Keratinocyte (primary cell): ENCODE measurements at regions not wholly inside any gene's neighbourhood (a gene's known extent, or its start where the extent isn't known, plus 50 kb on each side); places are given as distances from the start of the nearest gene placed in this dataset.

Source experiments
- DNase-seq: peaks from one replicate; pipeline ENCODE4 v3.0.0-alpha.2; 2011; ENCODE audit warnings: low read depth, missing footprints, low spot score
- FAIRE-seq: peaks from 2 replicates; lab custom pipeline; 2011; peaks lifted over from hg19 to GRCh38; lab: Jason Lieb, UNC
- H2AFZ ChIP-seq: 2 replicates; pipeline ENCODE4 v1.6.0; 2012; ENCODE audit warnings: low read length, control low read depth, inconsistent platforms; ENCODE audit not compliant: control insufficient read depth
- H3K27ac ChIP-seq: 2 replicates; pipeline ENCODE4 v1.5.1; 2011; ENCODE audit warnings: low read length; ENCODE audit not compliant: control insufficient read depth, insufficient read depth
- H3K27me3 ChIP-seq: 3 replicates; pipeline ENCODE4 v1.6.0; 2011; ENCODE audit warnings: low read length; ENCODE audit not compliant: control insufficient read depth, insufficient read depth; ENCODE audit errors: extremely low read depth
- H3K36me3 ChIP-seq, 2 experiments: 2 replicates in 1 of 2; 3 replicates in 1 of 2; pipeline ENCODE4 v1.5.1; 2011; ENCODE audit warnings: low read length in 2 of 2, mild to moderate bottlenecking in 1 of 2; ENCODE audit not compliant: control insufficient read depth in 2 of 2, insufficient read depth in 2 of 2; ENCODE audit errors: extremely low read depth in 1 of 2
- H3K4me1 ChIP-seq: 3 replicates; pipeline ENCODE4 v1.5.1; 2011; ENCODE audit warnings: low read length; ENCODE audit not compliant: control insufficient read depth, insufficient read depth; ENCODE audit errors: extremely low read depth
- H3K4me2 ChIP-seq: 3 replicates; pipeline ENCODE4 v1.6.0; 2011; ENCODE audit warnings: low read depth, low read length; ENCODE audit not compliant: control insufficient read depth, insufficient read depth; ENCODE audit errors: extremely low read depth
- H3K4me3 ChIP-seq, 3 experiments: fragments of 200-600 bp in 1 of 3; sonication (generic) in 1 of 3; 2 replicates in 2 of 3; 3 replicates in 1 of 3; pipeline ENCODE4 v1.5.1; 2011 to 2016; ENCODE audit warnings: low read length in 3 of 3, mild to moderate bottlenecking in 3 of 3, control low read depth in 2 of 3, inconsistent platforms in 1 of 3, low read depth in 1 of 3, mixed read lengths in 1 of 3, mixed run types in 1 of 3, moderate library complexity in 1 of 3; ENCODE audit not compliant: control insufficient read depth in 2 of 3, insufficient read depth in 2 of 3; ENCODE audit errors: extremely low read depth in 1 of 3
- H3K79me2 ChIP-seq: 2 replicates; pipeline ENCODE4 v1.6.0; 2012; ENCODE audit warnings: low read length; ENCODE audit not compliant: control insufficient read depth, insufficient read depth
- H3K9ac ChIP-seq: 3 replicates; pipeline ENCODE4 v1.6.0; 2011; ENCODE audit warnings: low read length; ENCODE audit not compliant: control insufficient read depth, insufficient read depth; ENCODE audit errors: extremely low read depth
- H3K9me1 ChIP-seq: 3 replicates; pipeline ENCODE4 v1.6.0; 2011; ENCODE audit warnings: low read length; ENCODE audit not compliant: control insufficient read depth, insufficient read depth; ENCODE audit errors: extremely low read depth
- H3K9me3 ChIP-seq: 2 replicates; pipeline ENCODE4 v1.5.1; 2012; ENCODE audit warnings: low read depth, low read length; ENCODE audit not compliant: control insufficient read depth
- H4K20me1 ChIP-seq: 3 replicates; pipeline ENCODE4 v1.6.0; 2011; ENCODE audit warnings: low read length; ENCODE audit not compliant: control insufficient read depth, insufficient read depth; ENCODE audit errors: extremely low read depth
- EZH2 ChIP-seq: IDR thresholded peaks from one replicate; pipeline ENCODE4 v1.6.1; 2012; ENCODE audit warnings: inconsistent platforms, mild to moderate bottlenecking, low read length, moderate library complexity
- dilution Hi-C: fragments of 300-500 bp; cut with MboI; formaldehyde crosslinking; loops from one replicate; pipeline ENCODE4 v1.7.0; 2020; ENCODE audit warnings: low sequenced_read_pairs; ENCODE audit not compliant: extremely low pct_ligation_motif_present
- TF ChIP-seq, protein P1 (sequence below), 3 experiments: IDR thresholded peaks in 1 of 3; conservative IDR thresholded peaks in 1 of 3; optimal IDR thresholded peaks in 1 of 3; 2 replicates in 2 of 3; 3 replicates in 1 of 3; pipeline versions ENCODE3 to v1.5.1; 2011; ENCODE audit warnings: low read length in 3 of 3, mild to moderate bottlenecking in 3 of 3, moderate library complexity in 2 of 3, control low read depth in 1 of 3, inconsistent platforms in 1 of 3; ENCODE audit not compliant: insufficient read depth in 2 of 3; ENCODE audit errors: extremely low read depth in 1 of 3

DNA sequence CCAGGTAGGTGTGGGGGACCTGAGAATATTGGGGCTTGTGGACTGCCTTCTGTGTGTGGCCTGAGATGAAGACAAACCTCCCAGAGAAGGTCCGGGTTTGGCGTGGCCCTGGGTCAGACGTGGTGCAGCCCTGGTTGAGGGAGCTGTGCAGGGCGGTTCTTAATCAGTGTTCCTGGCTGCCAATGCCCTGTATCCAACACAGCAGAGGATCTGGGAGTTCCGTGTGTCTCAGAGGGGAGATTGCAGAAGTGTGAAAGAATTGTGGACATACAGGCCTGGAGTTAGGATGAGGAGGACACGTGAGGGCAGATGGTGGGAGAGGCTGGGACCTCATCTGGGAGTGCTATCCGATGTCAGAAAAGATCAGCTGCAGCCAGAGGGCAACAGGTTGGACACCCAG is 102.0 kb upstream of the NECTIN1 start:
- no peak overlapping the region for H2AFZ ChIP-seq
- no peak overlapping the region for H3K4me3 ChIP-seq
- peaks cover 44% of the 10 kb centered on the region for H3K27me3 ChIP-seq
- no peak overlapping the region for H3K9ac ChIP-seq
- no peaks in the 10 kb centered on the region for H3K9me1 ChIP-seq
- H3K79me2 ChIP-seq: no peaks in the 10 kb centered on the region
- DNase-seq: no peak
- no peak overlapping the region for H3K4me2 ChIP-seq
- no peak overlapping the region for H3K27ac ChIP-seq
- H3K36me3 ChIP-seq: no peaks in the 10 kb centered on the region
- TF ChIP-seq EZH2: no peak
- TF ChIP-seq, protein P1, sequence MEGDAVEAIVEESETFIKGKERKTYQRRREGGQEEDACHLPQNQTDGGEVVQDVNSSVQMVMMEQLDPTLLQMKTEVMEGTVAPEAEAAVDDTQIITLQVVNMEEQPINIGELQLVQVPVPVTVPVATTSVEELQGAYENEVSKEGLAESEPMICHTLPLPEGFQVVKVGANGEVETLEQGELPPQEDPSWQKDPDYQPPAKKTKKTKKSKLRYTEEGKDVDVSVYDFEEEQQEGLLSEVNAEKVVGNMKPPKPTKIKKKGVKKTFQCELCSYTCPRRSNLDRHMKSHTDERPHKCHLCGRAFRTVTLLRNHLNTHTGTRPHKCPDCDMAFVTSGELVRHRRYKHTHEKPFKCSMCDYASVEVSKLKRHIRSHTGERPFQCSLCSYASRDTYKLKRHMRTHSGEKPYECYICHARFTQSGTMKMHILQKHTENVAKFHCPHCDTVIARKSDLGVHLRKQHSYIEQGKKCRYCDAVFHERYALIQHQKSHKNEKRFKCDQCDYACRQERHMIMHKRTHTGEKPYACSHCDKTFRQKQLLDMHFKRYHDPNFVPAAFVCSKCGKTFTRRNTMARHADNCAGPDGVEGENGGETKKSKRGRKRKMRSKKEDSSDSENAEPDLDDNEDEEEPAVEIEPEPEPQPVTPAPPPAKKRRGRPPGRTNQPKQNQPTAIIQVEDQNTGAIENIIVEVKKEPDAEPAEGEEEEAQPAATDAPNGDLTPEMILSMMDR (optimal IDR thresholded peaks at IDR 0.05 in 1 of 3, IDR thresholded peaks at IDR 0.05 in 1 of 3, conservative IDR thresholded peaks at IDR 0.05 in 1 of 3; ENCODE audit: extremely low read depth in 1 of 3, insufficient read depth in 2 of 3, low read length in 3 of 3): no peak
- FAIRE-seq: no peak
- dilution Hi-C loops: no loop called here
- no peaks in the 10 kb centered on the region for H3K9me3 ChIP-seq
- H3K4me1 ChIP-seq: no peaks in the 10 kb centered on the region
- H4K20me1 ChIP-seq: no peaks in the 10 kb centered on the region

- Histone ChIP-seq H3K27ac (no peak overlapping the region), H3K36me3 (no peaks in the 10 kb centered on the region), H3K79me2 (no peaks in the 10 kb centered on the region), H3K4me2 (no peak overlapping the region), H3K4me1 (no peaks in the 10 kb centered on the region), H3K4me3 (no peak overlapping the region), H4K20me1 (no peaks in the 10 kb centered on the region), H2AFZ (no peak overlapping the region), H3K9ac (no peak overlapping the region), H3K9me3 (no peaks in the 10 kb centered on the region), H3K9me1 (no peaks in the 10 kb centered on the region), H3K27me3 (peaks cover 39% of the 10 kb centered on the region)
- no peak for DNase-seq
- no peak for FAIRE-seq
- TF ChIP-seq, protein P1 (optimal IDR thresholded peaks at IDR 0.05 in 1 of 3, IDR thresholded peaks at IDR 0.05 in 1 of 3, conservative IDR thresholded peaks at IDR 0.05 in 1 of 3; ENCODE audit: extremely low read depth in 1 of 3, insufficient read depth in 2 of 3, low read length in 3 of 3): no peak
- no peak for TF ChIP-seq EZH2
- dilution Hi-C loops: no loop called here
Observed at GRCh38 chr11:119830400-119830799, 101.4 kb upstream of the NECTIN1 start.
